Chondrocyte (in vitro differentiated cells): ENCODE measurements at regions not wholly inside any gene's neighbourhood (a gene's known extent, or its start where the extent isn't known, plus 50 kb on each side); places are given as distances from the start of the nearest gene placed in this dataset.

Source experiments
- DNase-seq: peaks from one replicate; pipeline ENCODE4 v3.0.0; 2021; ENCODE audit warnings: mixed read lengths, low spot score
- H3K27ac Mint-ChIP-seq: one replicate; pipeline ENCODE4 v1.8.0; 2021; ENCODE audit warnings: mild to moderate bottlenecking, moderate library complexity, mixed read lengths; ENCODE audit not compliant: unreplicated experiment
- H3K27me3 Mint-ChIP-seq: 2 replicates; pipeline ENCODE4 v1.8.0; 2021; ENCODE audit warnings: low read depth, mixed read lengths
- H3K36me3 Mint-ChIP-seq: 2 replicates; pipeline ENCODE4 v1.8.0; 2021; ENCODE audit warnings: low read depth, mixed read lengths
- H3K4me1 Mint-ChIP-seq: 2 replicates; pipeline ENCODE4 v1.8.0; 2021; ENCODE audit warnings: low read depth, mild to moderate bottlenecking, mixed read lengths
- H3K4me3 Mint-ChIP-seq: one replicate; pipeline ENCODE4 v1.8.0; 2021; ENCODE audit warnings: mild to moderate bottlenecking, moderate library complexity, mixed read lengths; ENCODE audit not compliant: unreplicated experiment
- H3K9me3 Mint-ChIP-seq: 2 replicates; pipeline ENCODE4 v1.8.0; 2021; ENCODE audit warnings: low read depth, mixed read lengths
- CTCF ChIP-seq: fragments of 200-600 bp; sonication (generic); IDR thresholded peaks from 2 replicates; pipeline ENCODE4 v1.5.0; 2021; ENCODE audit warnings: antibody characterized with exemption, mild to moderate bottlenecking, moderate library complexity

GRCh38 chr22:46035380-46035741, 58.4 kb upstream of the WNT7B start:
- peaks cover 21% of the 10 kb centered on the region for H3K4me1 Mint-ChIP-seq
- no peaks in the 10 kb centered on the region for H3K27me3 Mint-ChIP-seq
- H3K36me3 Mint-ChIP-seq: no peaks in the 10 kb centered on the region
- H3K4me3 Mint-ChIP-seq: peak overlapping the region; percentile 68
- H3K9me3 Mint-ChIP-seq: no peaks in the 10 kb centered on the region
- peak overlapping the region; percentile 92 for H3K27ac Mint-ChIP-seq
- no peak for DNase-seq
- no peak for TF ChIP-seq CTCF

GRCh38 chr22:46035742-46036557, 59.0 kb upstream of the WNT7B start:
- DNase-seq: peak; percentile 99
- peaks cover 19% of the 10 kb centered on the region for H3K4me1 Mint-ChIP-seq
- peak overlapping the region; percentile 79 for H3K4me3 Mint-ChIP-seq
- no peaks in the 10 kb centered on the region for H3K9me3 Mint-ChIP-seq
- no peaks in the 10 kb centered on the region for H3K36me3 Mint-ChIP-seq
- no peaks in the 10 kb centered on the region for H3K27me3 Mint-ChIP-seq
- peak overlapping the region; percentile 93 for H3K27ac Mint-ChIP-seq
- TF ChIP-seq CTCF: no peak

GRCh38 chr22:46036558-46037408, 59.8 kb upstream of the WNT7B start:
- Mint-ChIP-seq H3K27ac (peak overlapping the region; percentile 69), H3K27me3 (no peaks in the 10 kb centered on the region), H3K4me3 (peak overlapping the region; percentile 79), H3K36me3 (no peaks in the 10 kb centered on the region), H3K9me3 (no peaks in the 10 kb centered on the region), H3K4me1 (peaks cover 19% of the 10 kb centered on the region)
- peak; percentile 62 for TF ChIP-seq CTCF
- peak; percentile 58 for DNase-seq

GRCh38 chr22:46038174-46038487, 61.2 kb upstream of the WNT7B start:
- no peaks in the 10 kb centered on the region for H3K36me3 Mint-ChIP-seq
- TF ChIP-seq CTCF: no peak
- no peaks in the 10 kb centered on the region for H3K9me3 Mint-ChIP-seq
- no peak overlapping the region for H3K4me3 Mint-ChIP-seq
- no peak for DNase-seq
- H3K4me1 Mint-ChIP-seq: peaks cover 23% of the 10 kb centered on the region
- H3K27me3 Mint-ChIP-seq: no peaks in the 10 kb centered on the region
- no peak overlapping the region for H3K27ac Mint-ChIP-seq

GRCh38 chr22:46038516-46039430, 61.8 kb upstream of the WNT7B start:
- peak; percentile 40 for DNase-seq

More at GRCh38 chr22:46038516-46039430, 61.8 kb upstream of the WNT7B start:
- TF ChIP-seq CTCF: no peak
- no peak overlapping the region for H3K27ac Mint-ChIP-seq
- H3K27me3 Mint-ChIP-seq: no peaks in the 10 kb centered on the region
- no peaks in the 10 kb centered on the region for H3K9me3 Mint-ChIP-seq
- H3K4me3 Mint-ChIP-seq: no peak overlapping the region
- no peaks in the 10 kb centered on the region for H3K36me3 Mint-ChIP-seq
- H3K4me1 Mint-ChIP-seq: peaks cover 29% of the 10 kb centered on the region
